ENCODE measurements at regions not wholly inside any gene's neighbourhood (a gene's known extent, or its start where the extent isn't known, plus 50 kb on each side); places are given as distances from the start of the nearest gene placed in this dataset.
"Not testable (repeated sequence)": the region's sequence is repeated elsewhere in the genome, so short reads cannot be mapped to it uniquely, and the experiment has no call there.

DNA sequence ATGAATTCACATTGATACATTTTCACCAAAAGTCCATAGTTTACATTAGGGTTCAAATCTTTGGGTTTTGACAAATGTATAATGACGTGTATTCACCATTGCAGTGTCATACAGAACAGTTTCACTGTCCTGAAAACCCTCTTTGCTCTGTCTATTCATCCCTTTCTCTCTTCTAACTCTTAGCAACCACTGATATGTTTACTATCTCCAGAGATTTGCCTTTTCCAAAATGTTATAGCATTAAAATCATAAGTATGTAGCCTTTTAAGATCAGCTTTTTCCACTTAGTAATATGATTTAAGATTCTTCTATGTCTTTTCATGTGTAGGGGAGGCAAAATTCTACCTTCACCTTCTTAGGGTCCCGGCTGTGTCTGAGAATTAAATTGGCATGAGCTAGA, 203.8 kb downstream of the TPRG1 start:
- Mint-ChIP-seq H3K4me3 (no peak overlapping the region), H3K4me1 (peaks cover 5% of the 10 kb centered on the region), H3K9me3 (peaks cover 31% of the 10 kb centered on the region), H3K36me3 (peaks cover 18% of the 10 kb centered on the region), H3K27me3 (ENCODE audit: low read depth) (no peaks in the 10 kb centered on the region), H3K27ac (no peak overlapping the region)
- no peak for ATAC-seq
- DNase-seq (ENCODE audit: low spot score), result no peak
- TF ChIP-seq ERG (CRISPR knock-in tag; IDR thresholded peaks at IDR 0.05), result no peak
- TF ChIP-seq SP1 (CRISPR knock-in tag; conservative IDR thresholded peaks at IDR 0.05), result no peak
- no peak for TF ChIP-seq FOXP1 (CRISPR knock-in tag; IDR thresholded peaks at IDR 0.05; ENCODE audit: borderline replicate concordance)
- no peak for TF ChIP-seq NFATC4 (CRISPR knock-in tag; IDR thresholded peaks at IDR 0.05)
- TF ChIP-seq, protein P1, sequence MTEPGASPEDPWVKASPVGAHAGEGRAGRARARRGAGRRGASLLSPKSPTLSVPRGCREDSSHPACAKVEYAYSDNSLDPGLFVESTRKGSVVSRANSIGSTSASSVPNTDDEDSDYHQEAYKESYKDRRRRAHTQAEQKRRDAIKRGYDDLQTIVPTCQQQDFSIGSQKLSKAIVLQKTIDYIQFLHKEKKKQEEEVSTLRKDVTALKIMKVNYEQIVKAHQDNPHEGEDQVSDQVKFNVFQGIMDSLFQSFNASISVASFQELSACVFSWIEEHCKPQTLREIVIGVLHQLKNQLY (CRISPR knock-in tag; IDR thresholded peaks at IDR 0.05), result no peak
- TF ChIP-seq TCF7 (CRISPR knock-in tag; IDR thresholded peaks at IDR 0.05; ENCODE audit: low read depth), result no peak
- TF ChIP-seq PRRX2 (CRISPR knock-in tag; IDR thresholded peaks at IDR 0.05), result no peak
- ChIA-PET POLR2A (no interaction called here), CTCF (no interaction called here)

- H3K4me1 Mint-ChIP-seq, result peaks cover 21% of the 10 kb centered on the region
- peaks cover 4% of the 10 kb centered on the region for H3K36me3 Mint-ChIP-seq
- no peak overlapping the region for H3K4me3 Mint-ChIP-seq
- no peak overlapping the region; the same call in 1 of the 2 replicates for H3K27ac Mint-ChIP-seq
- TF ChIP-seq ZNF671 (CRISPR knock-in tag; IDR thresholded peaks at IDR 0.05) (no peak), ATF3 (CRISPR knock-in tag; conservative IDR thresholded peaks at IDR 0.05) (no peak), MYBL2 (CRISPR knock-in tag; IDR thresholded peaks at IDR 0.05) (no peak), STAT6 (CRISPR knock-in tag; conservative IDR thresholded peaks at IDR 0.05; ENCODE audit: low read depth) (no peak), TCF7 (CRISPR knock-in tag; IDR thresholded peaks at IDR 0.05; ENCODE audit: low read depth) (no peak), FOXK1 (CRISPR knock-in tag; IDR thresholded peaks at IDR 0.05) (no peak), NR1H2 (CRISPR knock-in tag; IDR thresholded peaks at IDR 0.05) (no peak), MAX (CRISPR knock-in tag; IDR thresholded peaks at IDR 0.05) (no peak), CBFB (CRISPR knock-in tag; IDR thresholded peaks at IDR 0.05; ENCODE audit: low read depth) (no peak), KAT7 (CRISPR knock-in tag; IDR thresholded peaks at IDR 0.05; ENCODE audit: borderline replicate concordance) (no peak), JUN (CRISPR knock-in tag; IDR thresholded peaks at IDR 0.05) (no peak), EMX1 (CRISPR knock-in tag; IDR thresholded peaks at IDR 0.05) (no peak)
- TF ChIP-seq, protein P2, sequence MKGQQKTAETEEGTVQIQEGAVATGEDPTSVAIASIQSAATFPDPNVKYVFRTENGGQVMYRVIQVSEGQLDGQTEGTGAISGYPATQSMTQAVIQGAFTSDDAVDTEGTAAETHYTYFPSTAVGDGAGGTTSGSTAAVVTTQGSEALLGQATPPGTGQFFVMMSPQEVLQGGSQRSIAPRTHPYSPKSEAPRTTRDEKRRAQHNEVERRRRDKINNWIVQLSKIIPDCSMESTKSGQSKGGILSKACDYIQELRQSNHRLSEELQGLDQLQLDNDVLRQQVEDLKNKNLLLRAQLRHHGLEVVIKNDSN (CRISPR knock-in tag; IDR thresholded peaks at IDR 0.05), result no peak
- TF ChIP-seq, protein P3, sequence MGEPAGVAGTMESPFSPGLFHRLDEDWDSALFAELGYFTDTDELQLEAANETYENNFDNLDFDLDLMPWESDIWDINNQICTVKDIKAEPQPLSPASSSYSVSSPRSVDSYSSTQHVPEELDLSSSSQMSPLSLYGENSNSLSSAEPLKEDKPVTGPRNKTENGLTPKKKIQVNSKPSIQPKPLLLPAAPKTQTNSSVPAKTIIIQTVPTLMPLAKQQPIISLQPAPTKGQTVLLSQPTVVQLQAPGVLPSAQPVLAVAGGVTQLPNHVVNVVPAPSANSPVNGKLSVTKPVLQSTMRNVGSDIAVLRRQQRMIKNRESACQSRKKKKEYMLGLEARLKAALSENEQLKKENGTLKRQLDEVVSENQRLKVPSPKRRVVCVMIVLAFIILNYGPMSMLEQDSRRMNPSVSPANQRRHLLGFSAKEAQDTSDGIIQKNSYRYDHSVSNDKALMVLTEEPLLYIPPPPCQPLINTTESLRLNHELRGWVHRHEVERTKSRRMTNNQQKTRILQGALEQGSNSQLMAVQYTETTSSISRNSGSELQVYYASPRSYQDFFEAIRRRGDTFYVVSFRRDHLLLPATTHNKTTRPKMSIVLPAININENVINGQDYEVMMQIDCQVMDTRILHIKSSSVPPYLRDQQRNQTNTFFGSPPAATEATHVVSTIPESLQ (CRISPR knock-in tag; IDR thresholded peaks at IDR 0.05), result no peak
- TF ChIP-seq, protein P4, sequence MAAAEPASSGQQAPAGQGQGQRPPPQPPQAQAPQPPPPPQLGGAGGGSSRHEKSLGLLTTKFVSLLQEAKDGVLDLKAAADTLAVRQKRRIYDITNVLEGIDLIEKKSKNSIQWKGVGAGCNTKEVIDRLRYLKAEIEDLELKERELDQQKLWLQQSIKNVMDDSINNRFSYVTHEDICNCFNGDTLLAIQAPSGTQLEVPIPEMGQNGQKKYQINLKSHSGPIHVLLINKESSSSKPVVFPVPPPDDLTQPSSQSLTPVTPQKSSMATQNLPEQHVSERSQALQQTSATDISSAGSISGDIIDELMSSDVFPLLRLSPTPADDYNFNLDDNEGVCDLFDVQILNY (CRISPR knock-in tag; IDR thresholded peaks at IDR 0.05), result no peak
- peaks cover 22% of the 10 kb centered on the region for H3K9me3 Mint-ChIP-seq
- ChIA-PET POLR2A (no interaction called here), CTCF (no interaction called here)
- DNase-seq (ENCODE audit: low spot score) (no peak), ATAC-seq (peak; percentile 34)
- no peaks in the 10 kb centered on the region for H3K27me3 Mint-ChIP-seq (ENCODE audit: low read depth)
These were observed 211.9 kb downstream of the TPRG1 start for GRCh38 chr3:189383630-189384029.

DNA sequence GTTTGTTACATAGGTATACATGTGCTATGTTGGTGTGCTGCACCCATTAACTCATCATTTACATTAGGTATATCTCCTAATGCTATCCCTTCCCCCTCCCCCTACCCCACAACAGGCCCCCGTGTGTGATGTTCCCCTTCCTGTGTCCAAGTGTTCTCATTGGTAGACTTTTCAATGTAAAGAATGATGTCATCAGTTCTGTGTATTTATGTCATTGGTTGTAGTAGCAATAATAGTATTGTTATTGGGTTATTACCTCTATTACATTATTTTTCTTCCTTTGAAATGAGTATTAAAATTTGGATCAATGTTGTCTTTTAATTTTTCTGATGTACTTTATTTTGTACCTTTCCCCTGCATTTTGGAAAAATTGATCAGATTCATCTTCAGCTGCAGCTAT, 214.1 kb downstream of the TPRG1 start:
- Mint-ChIP-seq H3K9me3 (peaks cover 13% of the 10 kb centered on the region), H3K4me1 (peaks cover 21% of the 10 kb centered on the region)
- H3K27me3 Mint-ChIP-seq (ENCODE audit: low read depth); DNase-seq (ENCODE audit: low spot score); CTCF ChIA-PET; H3K36me3 Mint-ChIP-seq; H3K27ac Mint-ChIP-seq; H3K4me3 Mint-ChIP-seq; ATAC-seq; POLR2A ChIA-PET: not testable (repeated sequence)

Measured in WTC11 (cell line).